GM19324 (cell line): ENCODE measurements at regions not wholly inside any gene's neighbourhood (a gene's known extent, or its start where the extent isn't known, plus 50 kb on each side); places are given as distances from the start of the nearest gene placed in this dataset.

Experiments used
- ATAC-seq: cut with Tn5 transposase; IDR thresholded peaks from one replicate; pipeline ENCODE4 v1.9.1; 2021; ENCODE audit warnings: mild to moderate bottlenecking, moderate library complexity; ENCODE audit not compliant: unreplicated experiment, low FRiP score

DNA sequence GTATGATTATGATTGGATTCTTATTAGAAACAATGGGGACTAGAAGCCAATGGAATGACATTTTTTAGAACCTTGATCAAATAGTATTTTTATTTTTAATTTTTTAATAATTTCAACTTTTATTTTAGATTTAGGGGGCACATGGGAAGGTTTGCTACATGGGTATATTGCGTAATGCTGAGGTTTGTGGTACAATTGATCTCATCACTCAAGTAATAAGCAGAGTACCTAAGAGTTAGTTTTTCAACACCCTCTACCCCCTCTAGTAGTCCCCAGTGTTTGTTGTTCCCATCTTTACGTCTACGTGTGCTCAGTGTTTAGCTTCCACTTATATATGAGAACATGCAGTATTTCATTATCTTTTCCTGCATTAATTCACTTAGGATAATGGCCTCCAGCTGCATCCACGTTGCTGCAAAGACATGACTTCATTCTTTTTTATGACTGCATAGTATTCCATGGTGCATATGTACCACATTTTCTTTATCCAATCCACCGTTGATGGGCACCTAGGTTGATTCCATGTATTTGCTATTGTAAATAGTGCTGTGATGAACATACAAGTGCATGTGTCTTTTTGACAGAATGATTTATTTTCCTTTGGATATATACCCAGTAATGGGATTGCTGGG lies 281.1 kb upstream of the MAN1A1 start:
- ATAC-seq, result no peak

DNA sequence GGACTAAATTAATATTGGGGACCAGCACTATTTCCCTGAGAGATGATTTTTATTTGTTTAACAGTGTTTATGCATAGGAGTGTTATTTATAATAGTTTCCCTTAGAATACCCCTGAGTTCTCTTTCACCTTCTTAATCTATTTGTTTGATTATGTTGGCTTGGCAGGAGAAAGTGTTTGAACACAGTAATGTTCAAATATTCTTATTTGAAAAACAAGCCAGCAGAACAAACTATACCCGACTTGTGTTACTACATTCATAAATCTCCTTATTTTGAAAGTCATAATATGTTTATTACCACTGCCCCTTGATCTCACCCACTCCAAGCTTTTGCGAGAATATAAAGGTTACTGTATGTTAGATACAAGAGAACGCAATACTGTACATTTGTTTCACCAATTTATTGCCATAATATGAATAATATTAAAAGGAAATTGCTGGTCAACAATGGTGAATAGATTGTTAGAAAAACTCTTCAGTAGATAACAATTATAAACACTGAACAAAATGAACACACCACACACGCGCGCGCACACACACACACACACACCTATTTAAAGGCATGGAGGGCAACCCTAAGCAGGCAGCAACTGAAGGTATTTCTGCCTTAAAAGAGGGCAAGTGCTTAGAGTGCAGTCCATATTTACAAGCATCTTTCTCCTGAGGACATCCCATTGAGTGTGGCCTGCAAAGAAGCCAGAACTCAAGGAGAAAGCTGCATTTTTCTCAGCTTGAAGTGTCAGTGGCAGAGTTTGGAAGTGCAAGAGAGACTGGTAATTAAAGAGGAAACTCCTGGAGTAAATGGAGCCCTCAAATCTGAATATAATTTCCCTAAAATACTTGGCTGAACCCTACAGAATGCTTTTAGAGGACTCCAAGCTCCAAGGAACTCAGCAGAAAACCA lies 279.4 kb upstream of the MAN1A1 start:
- ATAC-seq, result no peak

DNA sequence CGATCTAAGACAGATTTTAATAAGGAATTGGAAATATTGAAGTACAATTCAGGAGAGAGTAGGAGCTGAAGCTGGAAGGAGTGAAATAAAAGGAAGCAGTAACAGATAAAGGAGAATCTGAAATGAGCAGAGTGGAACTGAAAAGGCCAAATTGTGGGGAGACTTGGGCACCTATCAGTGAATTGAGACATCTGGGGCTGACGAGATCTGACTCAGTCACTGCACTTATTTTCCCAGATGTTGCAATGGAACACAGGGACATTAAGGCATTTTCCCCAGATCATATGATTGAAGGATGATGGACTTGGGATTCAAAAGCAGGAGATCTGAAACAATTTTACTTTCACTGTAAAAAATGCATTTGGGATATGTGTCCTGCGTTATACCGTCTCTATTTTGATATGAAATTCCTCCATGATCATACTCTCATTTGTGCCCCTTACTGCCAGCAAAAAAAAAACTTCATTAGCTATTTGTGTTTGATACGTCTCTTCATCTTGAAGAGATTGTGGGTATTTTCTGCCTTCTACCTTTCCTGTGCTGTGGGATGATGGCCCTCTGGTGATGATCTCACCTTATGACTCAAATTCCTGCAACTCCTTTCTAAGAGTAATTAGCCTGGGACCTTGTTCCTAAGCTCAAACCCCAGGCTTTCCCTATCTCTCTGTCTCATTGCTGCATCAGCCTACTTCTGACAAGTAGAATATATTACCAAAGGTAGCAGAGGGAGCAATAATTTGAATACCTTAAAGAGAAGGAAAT lies 278.5 kb upstream of the MAN1A1 start:
- no peak for ATAC-seq

DNA sequence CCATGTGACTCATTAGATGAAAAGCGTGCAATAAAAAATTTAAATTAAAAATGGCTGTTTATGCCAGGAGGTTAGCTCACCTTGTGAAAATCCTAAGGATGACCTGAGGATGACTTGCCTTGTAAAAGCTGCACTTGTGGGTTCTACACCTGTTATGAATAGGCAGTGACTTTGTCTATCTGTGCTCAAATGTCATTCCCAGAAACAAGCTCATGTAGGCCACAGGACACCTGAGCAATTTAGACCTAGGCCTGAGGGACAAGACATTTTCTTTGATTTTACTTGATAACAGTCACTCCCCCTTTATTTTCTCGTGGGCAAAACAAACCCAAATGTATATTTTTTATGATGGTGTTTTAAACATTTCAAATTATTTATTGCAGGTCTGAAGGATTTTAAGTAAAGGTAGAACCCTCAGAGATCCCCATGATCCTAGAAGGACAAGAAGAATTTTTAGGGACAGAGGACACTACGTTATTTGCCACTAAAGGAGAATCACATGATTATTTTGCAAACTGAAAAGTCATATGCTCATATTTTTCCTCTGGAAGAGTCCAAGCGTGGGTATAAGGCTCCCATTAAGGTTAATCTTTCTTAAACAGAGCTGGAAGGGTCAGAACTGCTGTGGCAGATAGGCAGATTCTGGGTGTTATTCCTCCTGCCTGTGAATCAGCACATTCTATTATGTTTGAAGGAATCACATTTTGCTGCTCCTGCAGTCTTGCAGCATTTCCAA lies 277.5 kb upstream of the MAN1A1 start:
- ATAC-seq, result no peak

DNA sequence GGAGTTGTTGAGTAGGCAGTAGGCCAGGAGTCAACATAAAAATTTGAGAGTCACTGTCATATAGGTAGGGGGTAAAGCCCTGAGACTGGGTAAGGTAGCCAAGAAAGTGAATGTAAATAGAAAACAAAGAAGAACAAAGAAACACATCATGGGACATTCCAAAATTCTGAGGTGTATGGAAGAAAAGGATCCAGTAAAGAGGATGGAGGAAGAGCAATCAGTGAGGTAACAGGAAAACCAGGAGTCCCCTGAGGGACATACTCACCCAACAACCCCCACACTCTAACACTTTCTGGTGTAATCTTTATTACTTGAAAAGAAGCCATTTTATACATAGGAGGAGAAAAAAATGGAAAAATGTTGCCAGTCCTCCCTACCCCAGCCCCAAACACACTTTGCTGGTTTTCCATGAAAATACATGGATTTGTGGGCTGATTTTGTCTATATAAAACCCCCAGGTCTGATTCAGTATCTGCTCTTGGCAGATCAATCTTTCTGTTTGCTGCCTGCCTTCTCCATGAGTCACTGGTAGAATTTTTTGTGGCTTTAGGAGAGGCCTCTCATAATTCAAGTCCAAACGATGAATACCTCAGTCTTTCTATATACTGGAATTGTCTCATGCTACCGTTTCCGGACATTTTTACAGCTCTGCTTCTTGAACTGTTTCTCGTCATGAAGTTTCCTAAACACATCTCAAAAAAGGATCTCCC lies 271.4 kb upstream of the MAN1A1 start:
- ATAC-seq, result no peak

DNA sequence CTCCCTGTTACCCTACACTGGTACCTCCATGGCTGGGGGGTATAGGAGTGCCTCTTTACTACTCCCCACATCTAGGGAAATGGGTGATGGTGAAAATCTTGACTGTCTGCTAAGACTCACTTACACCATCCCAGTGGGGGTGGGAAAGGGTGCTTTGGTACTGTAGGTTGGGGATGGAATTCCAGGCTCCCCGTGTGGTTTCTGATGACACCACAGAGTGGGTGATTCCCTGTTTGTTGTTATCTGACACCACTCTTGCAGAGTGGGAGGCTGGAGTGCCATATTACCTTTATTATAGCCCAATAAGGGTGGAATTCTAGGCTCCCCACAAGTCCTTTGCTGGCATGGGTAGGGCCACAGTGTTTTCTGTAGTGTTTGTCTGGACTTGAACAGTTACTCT lies 264.6 kb upstream of the MAN1A1 start:
- ATAC-seq, result no peak

DNA sequence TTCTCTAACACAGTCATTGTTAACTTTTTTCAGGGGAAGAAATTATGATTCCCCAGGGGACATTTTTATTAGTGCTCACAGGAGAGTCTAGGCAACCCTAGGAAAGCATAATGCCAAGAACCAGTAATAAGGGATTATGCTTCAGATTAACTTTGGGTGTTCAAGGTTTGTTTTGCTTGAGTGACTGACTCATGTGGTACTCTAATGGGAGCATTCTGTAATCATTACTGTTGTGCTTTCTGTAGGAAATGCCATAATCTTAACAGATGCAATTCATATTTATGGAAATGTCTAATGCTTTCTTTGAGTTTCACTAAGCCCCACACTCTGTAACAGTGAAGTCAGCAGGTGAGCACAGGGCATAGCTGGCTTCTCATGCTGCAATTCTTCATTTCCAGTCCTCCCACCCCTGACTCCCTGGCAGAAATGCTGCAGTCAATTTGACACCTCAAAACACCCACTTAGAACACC lies 263.4 kb upstream of the MAN1A1 start:
- no peak for ATAC-seq

DNA sequence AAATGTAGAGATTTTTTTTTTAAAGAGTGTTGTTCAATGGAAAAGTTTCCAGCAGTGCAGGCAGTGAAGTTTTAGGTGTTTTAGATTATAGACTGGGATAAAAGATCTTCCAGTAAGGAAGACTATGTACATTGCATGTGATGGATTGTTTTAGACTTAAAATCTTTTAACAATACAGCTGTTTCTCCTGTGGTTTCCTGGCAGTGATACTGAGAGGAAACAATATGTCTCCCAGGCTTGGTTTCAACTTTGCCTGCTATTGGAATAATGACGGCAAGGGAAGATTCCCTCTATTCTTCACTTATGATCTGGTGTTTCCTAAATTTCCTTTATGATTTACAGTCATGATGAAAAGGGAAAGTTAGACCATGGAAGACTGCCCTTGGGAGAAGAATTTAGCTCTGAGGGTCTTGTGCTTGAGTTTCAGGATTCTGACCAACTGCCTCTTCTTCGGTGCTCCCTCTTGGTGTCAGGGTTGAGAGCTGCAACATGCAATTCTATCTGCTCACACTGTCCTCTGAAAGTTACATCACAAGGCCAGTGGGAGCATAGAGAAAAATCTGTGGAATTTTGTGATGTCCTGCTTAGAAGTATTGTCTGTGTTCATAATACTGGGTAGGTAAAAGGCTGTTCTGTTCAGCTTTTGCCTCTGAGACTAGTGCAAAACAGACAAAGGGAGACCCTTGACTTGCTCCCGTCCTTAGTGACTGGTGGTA lies 262.8 kb upstream of the MAN1A1 start:
- ATAC-seq, result no peak

DNA sequence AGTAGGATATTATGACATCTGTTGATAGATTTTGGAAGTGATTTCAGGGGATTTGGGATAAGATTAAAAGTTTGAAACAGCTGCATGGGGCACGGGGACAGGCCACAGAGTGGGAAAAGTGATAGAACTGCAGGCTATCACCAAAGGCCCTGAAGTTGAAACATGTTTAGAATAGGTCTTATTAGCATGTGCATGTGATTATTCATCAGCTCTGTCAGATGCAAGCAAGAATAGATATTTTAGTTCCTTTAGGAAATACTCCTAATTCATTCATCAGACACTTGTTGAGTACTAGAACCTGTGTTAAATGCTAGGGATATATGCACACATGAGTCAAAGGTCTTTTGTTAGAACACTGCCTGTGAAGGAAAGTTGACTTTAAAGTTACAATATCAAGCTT lies 261.2 kb upstream of the MAN1A1 start:
- no peak for ATAC-seq

DNA sequence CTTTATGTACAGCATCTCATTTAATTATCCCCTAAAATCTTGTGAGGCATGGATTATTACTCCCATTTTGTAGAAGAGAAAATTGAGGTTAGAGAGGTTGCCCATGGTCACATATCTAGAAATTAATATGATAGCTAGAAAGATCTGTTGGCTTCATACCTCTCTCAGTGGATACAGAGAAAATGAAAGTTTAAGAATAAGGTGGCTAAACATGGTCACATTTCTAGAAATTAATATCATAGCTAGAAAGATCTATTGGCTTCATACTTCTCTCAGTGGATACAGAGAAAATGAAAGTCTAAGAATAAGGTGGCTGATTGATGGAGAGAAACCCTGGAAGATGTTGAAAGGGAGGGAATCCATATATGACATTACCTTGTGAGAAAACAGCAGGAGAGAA lies 260.7 kb upstream of the MAN1A1 start:
- ATAC-seq, result no peak

DNA sequence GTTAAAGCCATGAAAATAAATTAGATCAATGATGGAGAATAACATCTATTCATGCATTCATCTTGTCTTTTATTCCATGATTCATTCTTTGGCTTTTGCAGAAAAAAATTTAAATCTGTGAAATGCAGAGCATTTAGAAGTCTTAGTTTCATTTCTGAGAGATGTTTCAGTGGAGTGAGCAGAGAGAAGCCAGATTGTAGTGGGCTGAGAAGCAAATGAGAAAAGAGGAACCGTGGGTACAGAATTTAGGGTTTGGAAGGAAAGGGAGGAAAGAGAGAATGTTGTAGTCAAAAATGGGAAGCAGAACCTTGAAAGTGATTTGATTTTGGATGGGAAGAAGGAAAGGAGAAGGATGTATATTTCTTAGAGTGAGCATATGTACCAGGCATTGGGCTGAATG lies 260.3 kb upstream of the MAN1A1 start:
- ATAC-seq, result no peak

DNA sequence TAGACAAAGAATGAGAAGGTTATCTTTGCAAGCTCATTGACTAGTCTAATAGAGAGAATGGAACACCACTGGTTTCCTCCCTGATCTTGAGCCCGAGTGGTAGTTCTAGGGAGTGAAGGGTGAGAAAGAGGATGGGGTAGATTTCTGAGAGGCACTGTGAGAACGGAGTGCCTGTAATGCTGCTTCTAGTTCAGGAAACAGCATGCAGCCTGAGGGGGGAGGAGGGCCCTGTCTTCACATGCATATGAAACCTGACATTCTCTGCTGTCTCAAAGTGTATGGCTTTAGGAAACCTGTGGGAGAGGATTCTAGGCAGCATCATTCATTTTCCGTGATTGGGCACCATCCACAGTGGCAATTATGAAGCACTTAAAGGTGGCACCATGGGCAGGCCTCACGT lies 259.4 kb upstream of the MAN1A1 start:
- ATAC-seq, result no peak

DNA sequence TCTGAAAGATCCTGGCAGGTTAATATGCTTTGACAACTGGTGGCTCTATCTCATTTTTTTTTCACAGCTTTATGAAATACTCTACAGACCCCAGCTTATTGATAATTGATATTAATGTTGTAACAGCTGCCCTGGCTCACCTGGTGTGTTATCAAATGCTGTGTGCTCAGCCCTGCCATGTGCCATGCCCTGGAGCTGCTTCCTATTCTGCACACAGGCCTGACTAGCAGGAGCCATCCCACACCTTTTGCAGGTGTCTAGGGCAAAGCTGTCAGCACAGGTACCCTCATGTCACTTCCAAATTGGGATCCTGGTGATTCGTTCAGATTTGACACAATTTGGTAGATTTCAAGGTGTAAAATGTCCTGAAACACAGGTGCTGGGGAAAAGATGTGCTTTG lies 254.6 kb upstream of the MAN1A1 start:
- no peak for ATAC-seq

DNA sequence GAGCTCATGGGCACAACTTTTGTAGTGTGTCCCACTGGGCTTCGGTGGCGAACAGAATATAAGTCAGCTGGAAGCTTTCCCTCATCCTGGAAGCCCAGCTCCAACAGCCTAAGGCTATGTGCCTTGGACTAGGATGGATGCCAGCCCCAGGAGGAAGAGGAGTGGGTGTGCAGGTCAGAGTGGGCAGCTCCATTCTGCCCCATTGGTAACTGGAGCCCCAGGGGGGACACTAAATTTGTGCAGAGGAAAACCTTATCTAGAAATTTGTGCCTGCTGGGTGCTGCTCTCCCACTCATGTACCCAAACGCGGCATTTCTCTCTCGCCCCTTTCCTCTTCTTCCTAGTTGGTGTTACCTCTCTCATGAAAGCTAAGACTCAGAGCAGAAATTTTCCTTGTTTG lies 253.9 kb upstream of the MAN1A1 start:
- ATAC-seq, result no peak

DNA sequence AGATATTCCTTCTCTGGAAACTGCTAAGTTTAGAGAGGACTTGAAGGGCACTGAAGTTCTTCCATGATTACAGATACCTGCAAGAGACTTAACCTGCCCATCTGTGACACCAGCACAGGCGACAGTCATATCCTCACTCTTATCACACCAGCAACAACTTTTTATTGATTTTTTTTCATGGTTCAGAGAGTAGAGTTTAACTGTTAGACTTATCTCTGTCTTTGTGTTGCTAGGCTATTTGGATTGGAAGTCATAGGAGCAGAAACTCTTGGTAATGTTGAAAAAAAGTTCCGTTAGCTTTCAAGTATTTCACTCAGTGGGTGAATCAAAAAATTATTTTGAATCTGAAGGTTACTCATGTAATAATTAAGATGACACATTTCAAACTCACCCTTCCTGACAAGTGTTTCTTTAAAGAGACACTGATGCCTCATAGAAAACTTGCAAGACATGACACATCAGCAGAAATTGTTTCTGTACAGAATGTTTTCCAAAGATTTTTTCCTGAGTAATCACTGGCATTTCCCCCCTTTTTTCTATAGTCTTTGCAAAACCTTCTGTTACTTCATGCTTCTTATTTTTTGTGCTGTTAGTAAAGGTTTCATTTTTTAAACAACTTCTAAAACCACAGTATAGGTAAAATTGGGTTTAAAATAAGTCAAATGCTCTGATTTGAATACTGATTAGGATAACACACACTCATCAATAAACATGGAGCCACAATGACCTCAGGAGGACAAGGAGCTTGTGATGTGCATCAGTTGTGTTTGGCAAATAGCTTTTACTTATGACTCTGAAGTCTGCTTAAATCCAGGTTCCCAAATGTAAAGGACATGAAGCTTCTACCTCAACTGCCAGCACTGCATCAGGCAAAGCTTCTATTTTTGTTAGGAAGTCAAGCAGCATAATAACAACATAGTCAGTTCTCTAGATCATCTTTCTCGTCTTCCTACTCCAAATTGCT lies 252.9 kb upstream of the MAN1A1 start:
- no peak for ATAC-seq

DNA sequence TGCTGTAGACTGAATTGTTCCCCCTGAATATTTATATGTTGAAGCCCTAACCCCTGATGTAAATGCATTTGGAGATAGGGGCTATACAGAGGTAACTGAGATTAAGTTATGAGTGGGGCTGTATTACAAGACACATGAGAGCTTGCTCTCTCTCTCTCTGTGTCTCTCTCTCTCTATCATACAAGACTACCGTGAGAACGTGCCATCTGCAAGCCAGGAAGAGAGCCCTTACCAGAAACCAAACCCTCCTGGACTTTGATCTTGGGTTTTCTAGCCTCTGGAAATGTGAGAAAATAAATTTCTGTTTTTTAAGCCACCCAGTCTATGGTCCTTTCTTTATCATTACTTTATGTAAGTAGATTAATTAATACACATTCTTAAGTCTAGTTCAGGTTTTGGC lies 249.3 kb upstream of the MAN1A1 start:
- no peak for ATAC-seq

DNA sequence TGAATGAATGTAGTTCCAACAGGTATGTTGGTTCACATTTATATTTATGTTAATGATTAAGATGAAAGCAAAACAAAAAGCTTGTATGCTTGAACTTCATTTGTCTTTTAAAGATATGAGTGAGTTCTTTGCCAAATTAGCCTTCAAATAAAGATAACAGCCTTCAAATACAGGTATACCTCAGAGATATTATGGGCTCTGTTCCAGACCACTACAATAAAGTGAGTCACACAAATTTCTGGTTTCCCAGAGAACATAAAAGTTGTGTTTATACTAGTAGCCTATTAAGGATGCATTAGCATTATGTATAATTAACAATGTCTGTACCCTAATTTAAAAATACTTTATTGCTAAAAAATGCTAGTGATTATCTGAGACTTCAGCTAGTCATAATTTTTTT lies 245.3 kb upstream of the MAN1A1 start:
- no peak for ATAC-seq

DNA sequence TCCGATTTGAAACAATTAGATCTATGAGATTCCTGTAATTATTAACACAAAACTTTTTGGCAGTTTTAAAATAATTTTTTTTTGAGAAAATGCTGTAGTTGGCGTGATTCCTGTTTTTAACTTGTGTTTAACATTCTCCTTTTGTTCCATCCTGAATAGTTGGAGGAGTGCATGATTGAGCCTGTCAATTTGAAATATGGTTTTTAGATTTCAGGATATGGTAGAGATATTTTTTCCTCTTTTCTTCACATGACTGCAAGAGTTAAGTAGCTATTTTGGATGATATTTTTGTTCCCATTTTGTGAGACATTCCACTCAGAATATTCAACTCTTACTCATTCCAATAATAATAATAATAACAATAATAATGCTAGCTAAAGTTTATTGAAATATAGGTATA lies 241.7 kb upstream of the MAN1A1 start:
- no peak for ATAC-seq
